Glomerular visceral epithelial cell (primary cell): ENCODE measurements at regions not wholly inside any gene's neighbourhood (a gene's known extent, or its start where the extent isn't known, plus 50 kb on each side); places are given as distances from the start of the nearest gene placed in this dataset.

Experiments used
- DNase-seq: peaks from one replicate; pipeline ENCODE4 v3.0.0-alpha.2; 2016; ENCODE audit errors: extremely low spot score

GRCh38 chr4:132264176-132264575 is 884.9 kb upstream of the PCDH10 start:
- DNase-seq = no peak

DNA sequence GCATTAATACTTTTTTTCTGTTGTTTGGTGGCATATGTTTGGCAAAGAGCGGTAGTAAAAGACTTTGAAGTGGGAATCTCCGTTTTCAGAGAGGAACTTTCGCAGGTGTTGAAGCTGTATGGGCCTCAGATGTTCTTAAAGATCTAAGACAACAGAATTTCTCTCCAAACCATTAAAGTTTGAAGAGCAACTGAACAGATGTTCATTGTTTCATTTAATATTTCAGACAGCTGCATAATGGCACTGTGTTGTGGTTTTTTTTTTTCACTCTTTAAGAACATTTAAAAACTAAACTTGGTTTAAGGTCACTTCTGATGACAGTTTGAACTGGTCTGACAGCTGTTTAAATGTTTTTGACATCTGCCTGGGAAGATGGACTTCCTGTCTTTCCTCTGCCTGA is 882.7 kb upstream of the PCDH10 start:
- no peak for DNase-seq

GRCh38 chr4:132267321-132267720 is 881.8 kb upstream of the PCDH10 start:
- DNase-seq = no peak

DNA sequence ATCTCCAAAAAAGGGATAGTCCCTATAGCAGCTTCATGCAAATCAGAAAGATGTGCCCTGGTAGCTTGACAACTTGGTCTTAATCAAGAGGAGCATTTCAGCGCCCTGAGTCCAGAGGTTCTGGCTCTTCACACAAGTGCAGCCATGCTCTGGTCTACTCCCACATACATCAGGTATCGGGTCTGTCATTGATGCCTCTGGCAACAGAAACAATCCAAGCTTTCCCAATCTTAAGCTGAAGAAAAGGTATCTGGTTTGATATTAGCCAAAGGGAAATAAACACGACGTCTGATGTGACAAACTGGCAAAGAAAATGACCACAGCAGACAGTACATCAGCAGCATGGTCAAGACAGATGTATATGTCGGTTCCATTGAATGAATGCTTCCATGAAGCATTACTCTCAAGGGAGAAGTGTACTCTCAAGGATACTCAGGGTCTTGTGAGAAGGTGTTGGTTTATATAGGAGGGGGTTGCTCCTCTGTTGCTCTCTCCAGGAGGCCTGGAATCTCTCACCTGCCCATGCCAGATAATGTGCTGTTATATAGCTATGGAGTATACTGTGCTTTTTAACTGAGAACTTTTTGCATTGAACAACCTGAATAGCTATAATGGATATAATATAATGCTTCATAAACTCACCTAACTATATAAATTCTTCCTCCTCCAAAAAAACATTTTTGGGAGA is 879.6 kb upstream of the PCDH10 start:
- DNase-seq = no peak

GRCh38 chr4:132275583-132276121 is 873.4 kb upstream of the PCDH10 start:
- no peak for DNase-seq

DNA sequence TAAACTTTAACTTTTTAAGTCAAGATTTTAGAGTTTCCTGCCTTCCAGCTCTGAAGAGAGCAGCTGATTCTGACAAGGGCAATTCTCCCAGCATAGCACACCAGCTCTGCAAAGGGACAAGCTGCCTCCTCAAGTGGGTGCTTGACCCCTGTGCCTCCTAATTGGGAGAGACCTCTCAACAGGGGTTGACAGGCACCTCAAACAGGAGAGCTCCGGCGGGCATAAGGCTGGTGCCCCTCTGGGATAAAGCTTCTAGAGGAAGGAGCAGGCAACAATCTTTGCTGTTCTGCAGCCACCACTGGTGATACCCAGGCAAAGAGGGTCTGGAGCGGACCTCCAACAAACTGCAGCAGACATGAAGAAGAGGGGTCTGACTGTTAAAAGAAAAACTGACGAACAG is 872.9 kb upstream of the PCDH10 start:
- no peak for DNase-seq

- DNase-seq = no peak
Measured at GRCh38 chr4:132276989-132277388, 872.1 kb upstream of the PCDH10 start.

DNA sequence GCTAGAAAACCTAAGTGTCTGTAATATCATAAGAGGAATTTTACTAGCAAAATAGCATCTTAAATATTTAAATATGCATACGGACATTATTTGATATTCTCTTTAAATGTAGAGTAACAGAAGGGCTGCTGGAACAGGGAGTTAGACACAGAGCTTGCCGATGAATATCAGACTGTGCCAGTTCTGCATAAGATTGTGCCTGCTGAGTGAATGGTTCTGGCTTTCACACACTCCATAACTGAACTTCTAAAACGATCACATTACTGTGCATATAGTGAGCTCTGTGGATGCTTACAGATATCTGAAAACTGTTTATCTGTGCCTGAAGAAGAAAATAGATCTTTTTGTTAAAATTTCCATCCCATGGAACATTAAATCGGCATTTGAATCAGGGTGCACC is 867.4 kb upstream of the PCDH10 start:
- DNase-seq = no peak

GRCh38 chr4:132284910-132285426 is 864.1 kb upstream of the PCDH10 start:
- no peak for DNase-seq

- no peak for DNase-seq
Measured at GRCh38 chr4:132297346-132297745, 851.7 kb upstream of the PCDH10 start.

DNA sequence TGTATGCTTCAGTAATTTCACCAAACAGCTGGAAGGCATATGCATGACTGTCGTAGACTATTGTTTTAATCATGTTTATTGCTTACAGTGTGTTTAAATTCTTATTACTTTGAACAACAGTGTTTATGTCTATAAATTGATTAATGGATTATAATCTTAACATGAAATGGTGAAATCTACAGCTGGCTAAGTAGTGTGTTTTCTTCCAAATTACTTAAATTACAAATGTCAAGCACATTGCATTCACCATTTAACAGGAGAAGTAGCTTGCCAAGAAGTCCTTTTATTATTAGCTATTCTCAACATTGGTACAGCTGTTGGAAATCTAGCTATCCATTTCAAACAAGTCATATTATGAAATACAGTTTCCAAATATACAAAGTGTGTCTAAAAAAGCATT is 849.3 kb upstream of the PCDH10 start:
- DNase-seq = no peak

DNA sequence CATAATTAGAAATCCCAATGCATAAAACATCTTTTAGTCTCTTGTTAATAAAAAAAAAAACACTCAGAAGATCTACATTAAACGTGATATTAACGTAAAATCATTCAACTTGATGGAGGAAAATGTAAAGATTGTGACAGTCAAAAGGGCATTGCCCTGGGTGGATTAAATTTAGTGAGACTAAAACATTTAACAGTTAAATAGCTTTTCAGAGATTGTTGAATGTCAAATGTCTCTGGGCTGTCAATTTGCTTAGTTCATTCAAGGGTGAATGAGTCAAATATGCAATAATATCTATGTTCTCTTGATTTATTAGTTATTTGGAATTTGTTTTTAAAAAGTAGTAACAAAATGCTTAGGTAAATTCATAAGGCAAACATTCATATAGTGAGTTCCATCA is 836.6 kb upstream of the PCDH10 start:
- no peak for DNase-seq

DNA sequence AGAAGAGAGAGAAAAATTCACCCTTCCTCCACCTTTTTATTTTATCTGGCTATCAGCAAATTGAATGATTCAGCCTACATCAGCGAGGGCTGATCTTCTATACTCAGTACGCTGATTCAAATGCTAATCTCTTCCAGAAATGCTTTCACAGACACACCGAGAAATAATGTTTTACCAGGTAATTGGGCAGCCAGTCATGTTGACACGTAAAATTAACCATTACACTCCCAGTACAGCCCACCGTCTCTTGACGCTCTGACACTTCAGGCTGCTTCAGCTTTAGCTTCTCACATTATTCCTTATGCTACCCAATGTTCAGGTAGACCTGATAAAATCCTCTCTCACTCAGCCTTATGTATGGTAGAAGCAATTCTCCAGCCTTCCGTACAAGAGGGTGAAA is 835.2 kb upstream of the PCDH10 start:
- DNase-seq = no peak

- no peak for DNase-seq
Measured at GRCh38 chr4:132316738-132317137, 832.4 kb upstream of the PCDH10 start.

- no peak for DNase-seq
Measured at GRCh38 chr4:132317923-132318322, 831.2 kb upstream of the PCDH10 start.

GRCh38 chr4:132328761-132329160 is 820.3 kb upstream of the PCDH10 start:
- no peak for DNase-seq

- no peak for DNase-seq
Measured at GRCh38 chr4:132330994-132331393, 818.1 kb upstream of the PCDH10 start.

- peak; percentile 7 for DNase-seq
Measured at GRCh38 chr4:132332932-132333723, 816.0 kb upstream of the PCDH10 start.

- no peak for DNase-seq
Measured at GRCh38 chr4:132333724-132334047, 815.4 kb upstream of the PCDH10 start.

GRCh38 chr4:132334081-132334480 is 815.0 kb upstream of the PCDH10 start:
- no peak for DNase-seq

DNA sequence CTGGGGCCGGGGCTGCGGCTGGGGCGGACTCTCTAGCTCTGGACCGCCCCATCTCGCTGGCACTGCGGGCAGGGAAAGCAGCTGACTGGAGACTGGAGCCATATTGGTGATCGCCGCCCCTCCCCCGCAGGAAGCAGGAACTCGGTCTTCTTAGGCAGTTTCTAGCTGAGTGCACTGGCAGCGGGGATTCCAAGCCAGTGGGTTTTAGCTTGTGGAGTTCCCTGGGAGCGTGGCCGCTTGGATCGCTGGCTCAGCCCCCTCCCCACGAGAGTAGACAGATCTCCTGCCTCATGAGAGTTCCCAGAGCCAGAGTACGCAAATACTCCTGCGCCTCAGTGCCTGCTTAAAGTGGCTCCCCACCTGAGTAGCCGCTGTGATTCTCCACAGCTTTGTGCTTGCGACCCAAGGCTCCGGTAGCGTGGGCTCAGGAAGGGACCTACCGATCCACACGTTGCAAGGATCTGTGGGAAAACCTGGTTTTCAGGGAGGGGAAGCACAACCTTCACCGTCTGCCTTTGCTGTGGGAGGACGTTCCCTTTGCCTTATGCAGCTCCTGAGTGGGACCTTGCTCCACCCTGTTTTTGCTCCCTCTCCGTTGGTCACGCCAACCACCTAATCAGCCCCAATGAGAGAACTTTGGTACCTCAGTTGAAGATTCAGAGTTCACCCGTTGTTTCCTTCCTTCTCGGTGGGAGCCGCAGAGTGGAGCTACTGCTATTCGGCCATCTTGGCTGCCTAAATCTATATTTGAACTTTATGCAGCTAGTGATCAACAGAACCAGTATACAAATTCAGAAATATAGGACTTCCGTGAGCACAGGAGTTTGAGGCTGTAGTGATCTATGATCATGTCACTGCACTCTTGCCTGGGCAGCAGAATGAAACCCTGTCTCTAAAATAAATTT is 803.9 kb upstream of the PCDH10 start:
- DNase-seq = no peak

DNA sequence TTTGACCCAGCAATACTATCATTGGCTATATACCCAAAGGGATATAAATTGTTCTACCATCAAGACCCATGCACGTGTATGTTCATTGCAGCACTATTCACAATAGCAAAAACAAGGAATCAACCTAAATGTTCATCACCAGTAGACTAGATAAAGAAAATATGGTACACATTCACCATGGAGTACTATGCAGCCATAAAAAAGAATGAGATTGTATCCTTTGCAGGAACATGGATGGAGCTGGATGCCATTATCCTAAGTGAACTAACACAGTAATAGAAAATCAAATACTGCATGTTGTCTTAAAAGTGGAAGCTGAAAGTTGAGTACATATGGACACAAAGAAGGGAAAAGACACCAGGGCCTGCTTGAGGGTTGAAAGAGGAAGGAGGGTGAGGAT is 803.1 kb upstream of the PCDH10 start:
- DNase-seq = no peak
